ENCODE measurements at regions not wholly inside any gene's neighbourhood (a gene's known extent, or its start where the extent isn't known, plus 50 kb on each side); places are given as distances from the start of the nearest gene placed in this dataset.
"Not testable (repeated sequence)": the region's sequence is repeated elsewhere in the genome, so short reads cannot be mapped to it uniquely, and the experiment has no call there.

DNA sequence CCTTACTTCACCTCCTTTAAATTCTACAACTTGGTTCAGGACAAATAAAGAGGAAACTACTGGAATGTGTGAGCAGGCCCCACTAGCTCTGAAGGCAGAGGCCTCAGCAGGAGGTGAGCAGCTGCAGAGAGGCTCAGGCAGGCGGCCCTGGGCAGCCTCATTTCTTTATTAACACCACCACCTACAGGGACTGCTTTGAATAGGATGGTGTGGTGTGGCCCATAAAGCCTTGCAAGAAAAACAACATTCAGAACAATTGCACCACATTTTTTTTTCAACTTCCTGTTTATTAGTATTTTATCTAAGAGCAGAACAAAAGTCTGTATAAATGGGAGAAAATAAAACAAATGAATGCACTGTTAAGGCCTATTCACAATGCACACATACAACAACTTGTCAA lies 333.7 kb downstream of the BCL2L11 start:
- DNase-seq, result peak; percentile 18

- not testable (repeated sequence) for DNase-seq
Measured at GRCh38 chr2:111455016-111456015, 334.6 kb downstream of the BCL2L11 start.

DNA sequence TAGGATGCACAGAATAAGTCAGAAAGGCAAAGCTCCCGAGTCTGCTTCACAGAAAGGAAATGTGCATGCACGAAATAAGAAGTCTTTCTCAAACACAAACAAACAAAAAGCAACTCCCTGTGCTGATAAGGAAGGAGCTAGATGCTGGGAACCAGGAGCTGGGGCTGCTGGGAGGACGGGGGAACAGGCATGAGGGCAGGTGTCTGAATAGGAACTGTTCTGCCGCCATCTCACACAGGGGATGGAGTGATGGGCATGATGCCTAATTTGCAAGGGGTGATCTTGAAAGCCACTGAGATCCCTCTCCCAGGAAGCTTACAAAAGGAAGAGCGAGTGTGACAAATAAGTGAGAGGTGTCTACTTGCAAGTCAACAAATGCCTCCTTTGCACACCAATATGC lies 336.5 kb downstream of the BCL2L11 start:
- not testable (repeated sequence) for DNase-seq

DNA sequence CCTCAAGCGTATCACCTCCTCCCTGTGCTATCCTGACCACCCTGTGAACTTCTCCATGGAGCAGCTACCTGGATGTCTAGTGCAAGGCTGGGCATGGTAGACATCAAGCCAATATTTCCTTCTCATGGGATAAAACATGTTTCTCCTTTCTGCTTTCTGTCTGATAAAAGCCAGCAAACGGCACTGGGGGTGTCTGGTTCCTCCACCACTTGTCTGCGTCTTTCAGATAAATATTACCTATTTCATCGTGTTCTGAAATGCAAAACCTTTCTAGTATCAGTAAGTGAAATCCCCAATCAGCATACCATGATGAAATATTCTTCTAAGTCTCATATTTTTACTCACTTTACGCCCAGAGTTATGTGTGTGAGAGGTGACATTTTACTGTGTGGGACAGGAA lies 340.2 kb downstream of the BCL2L11 start:
- not testable (repeated sequence) for DNase-seq

- DNase-seq, result not testable (repeated sequence)
Measured at GRCh38 chr2:111461831-111462230, 341.1 kb downstream of the BCL2L11 start.

GRCh38 chr2:111462572-111462971 lies 341.9 kb downstream of the BCL2L11 start:
- DNase-seq, result not testable (repeated sequence)

DNA sequence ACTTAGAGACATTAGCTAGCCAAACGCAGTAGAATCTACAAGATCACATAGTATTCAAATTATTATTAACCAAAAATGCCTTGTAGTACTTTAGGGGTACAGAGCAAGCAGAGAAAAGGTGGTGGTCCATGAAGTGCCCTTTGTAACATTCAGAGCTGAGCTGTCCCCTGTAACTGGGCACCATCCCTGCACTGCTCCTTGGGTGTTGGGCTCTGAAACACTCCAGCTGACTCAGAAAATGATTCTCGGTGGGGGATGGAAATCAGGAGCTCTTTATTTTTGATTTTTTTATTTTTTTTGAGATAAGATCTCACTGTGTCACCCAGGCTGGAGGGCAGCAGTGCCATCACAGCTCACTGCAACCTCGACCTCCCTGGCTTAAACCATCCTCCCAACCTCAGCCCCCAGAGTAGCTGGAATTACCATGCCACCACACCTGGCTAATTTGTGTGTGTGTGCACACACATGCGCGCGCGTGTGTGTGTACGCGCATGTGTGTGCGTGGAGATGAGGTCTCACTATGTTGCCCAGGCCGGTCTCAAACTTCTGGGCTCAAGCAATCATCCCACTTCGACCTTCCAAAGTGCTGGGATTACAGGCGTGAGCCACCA lies 342.6 kb downstream of the BCL2L11 start:
- not testable (repeated sequence) for DNase-seq

DNA sequence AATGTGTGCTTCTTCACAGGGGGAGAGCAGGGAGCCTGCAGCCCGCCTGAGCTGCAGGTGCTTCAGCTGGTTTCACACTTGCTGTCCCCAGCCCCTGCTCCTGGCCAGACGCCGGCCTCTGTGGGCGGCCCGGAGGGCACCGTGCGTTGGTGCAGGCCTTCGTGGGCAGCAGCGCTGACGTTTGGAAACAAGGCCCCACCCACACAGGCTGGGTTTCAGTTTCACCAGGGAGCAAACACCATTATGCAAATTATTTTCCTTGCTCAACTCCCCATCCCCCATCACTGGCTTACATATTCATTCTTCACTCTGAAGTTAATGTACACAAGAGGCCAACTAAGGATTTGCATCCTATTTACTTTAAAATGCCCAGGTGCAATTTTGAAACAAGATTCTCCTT lies 343.2 kb downstream of the BCL2L11 start:
- not testable (repeated sequence) for DNase-seq

GRCh38 chr2:111464367-111464766 lies 343.7 kb downstream of the BCL2L11 start:
- DNase-seq, result not testable (repeated sequence)

DNA sequence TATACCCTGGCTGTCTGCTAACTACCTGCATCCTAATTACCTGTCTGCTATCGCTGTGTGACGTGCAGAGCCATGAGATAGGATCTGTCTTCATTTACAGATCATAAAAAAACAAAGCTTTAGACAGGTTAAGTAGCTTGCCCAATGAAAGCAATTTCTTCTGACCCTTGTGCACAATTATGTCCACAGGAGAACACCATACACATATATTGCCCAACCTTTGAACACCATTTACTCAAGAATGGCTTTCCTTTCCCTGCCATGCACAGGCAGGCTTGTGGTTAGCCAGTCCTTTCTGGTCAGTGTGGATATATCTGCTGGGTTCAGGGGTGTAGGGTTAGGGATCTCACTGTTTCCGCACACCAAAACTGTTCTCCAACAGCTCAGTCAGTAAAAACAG lies 344.8 kb downstream of the BCL2L11 start:
- DNase-seq, result not testable (repeated sequence)

- DNase-seq, result peak; percentile 44
Measured at GRCh38 chr2:111466744-111467143, 346.0 kb downstream of the BCL2L11 start.

DNA sequence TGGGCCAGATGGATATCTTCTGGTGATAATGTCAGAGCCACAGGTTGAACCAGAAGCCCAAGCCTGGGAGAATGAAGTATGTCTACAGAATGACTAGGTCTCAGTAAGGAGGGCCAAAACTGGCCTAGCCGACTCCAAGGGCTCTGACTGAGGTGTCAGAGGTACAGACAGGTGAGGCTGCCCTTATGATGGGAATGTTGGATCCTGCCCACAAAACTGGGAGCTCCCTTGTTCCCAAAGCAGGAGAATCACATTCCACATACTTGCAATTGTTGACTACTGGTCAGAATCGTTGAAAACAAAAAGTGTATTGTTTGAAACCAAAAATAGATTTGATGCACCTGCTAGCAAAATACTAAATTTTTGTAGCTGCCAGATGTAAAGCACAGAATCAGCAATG lies 350.2 kb downstream of the BCL2L11 start:
- not testable (repeated sequence) for DNase-seq

- DNase-seq, result peak; percentile 63
Measured at GRCh38 chr2:111471791-111472530, 351.2 kb downstream of the BCL2L11 start.

GRCh38 chr2:111472844-111473403 lies 352.2 kb downstream of the BCL2L11 start:
- not testable (repeated sequence) for DNase-seq

DNA sequence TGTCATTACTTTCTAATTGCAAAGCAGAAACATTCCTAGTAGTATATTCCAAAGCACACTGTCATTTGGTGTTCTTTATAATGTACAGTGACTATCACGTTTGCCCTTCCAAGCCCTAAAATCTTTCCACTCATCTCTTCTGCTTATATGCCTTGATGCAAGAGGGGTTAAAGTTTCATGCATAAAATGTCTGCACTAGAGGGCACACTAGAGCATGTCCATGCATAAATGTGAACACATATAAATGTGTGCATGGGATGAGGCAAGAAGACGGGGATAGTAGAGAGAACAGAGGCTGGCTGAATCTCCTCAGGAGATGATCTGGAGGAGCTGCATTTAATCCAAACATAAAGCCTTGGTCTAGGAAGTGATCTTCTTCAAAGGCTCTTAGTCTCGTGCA lies 352.8 kb downstream of the BCL2L11 start:
- not testable (repeated sequence) for DNase-seq

GRCh38 chr2:111474198-111474705 lies 353.5 kb downstream of the BCL2L11 start:
- DNase-seq, result not testable (repeated sequence)

- DNase-seq, result not testable (repeated sequence)
Measured at GRCh38 chr2:111478335-111478734, 357.6 kb downstream of the BCL2L11 start.

- DNase-seq, result not testable (repeated sequence)
Measured at GRCh38 chr2:111478871-111479318, 358.2 kb downstream of the BCL2L11 start.

GRCh38 chr2:111480016-111480625 lies 359.4 kb downstream of the BCL2L11 start:
- DNase-seq, result not testable (repeated sequence)

GRCh38 chr2:111480633-111481032 lies 359.9 kb downstream of the BCL2L11 start:
- DNase-seq, result not testable (repeated sequence)

DNA sequence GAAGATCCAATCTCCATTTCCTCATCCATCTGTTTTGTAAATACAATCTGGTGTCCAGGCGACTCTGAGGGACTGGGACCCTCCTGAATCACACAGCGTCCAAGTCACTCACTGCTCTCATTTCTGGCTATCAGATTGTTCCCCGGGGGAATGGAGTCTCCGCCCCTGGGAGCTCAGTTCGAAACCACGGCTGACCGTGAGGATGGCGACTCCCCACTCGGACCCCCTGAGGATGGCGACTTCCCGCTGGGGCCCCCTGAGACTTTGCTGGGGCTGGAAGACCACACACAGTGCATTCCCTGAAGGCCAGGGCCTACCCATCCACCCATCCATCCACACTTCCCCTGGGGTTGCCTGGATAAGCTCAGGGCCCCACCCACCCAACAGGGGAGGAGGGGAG lies 360.5 kb downstream of the BCL2L11 start:
- not testable (repeated sequence) for DNase-seq

Data from NCI-H226 (cell line).